CMK (cell line): ENCODE measurements at regions not wholly inside any gene's neighbourhood (a gene's known extent, or its start where the extent isn't known, plus 50 kb on each side); places are given as distances from the start of the nearest gene placed in this dataset.
A peak's percentile ranks its signal among the peaks of the same experiment; 100 is the strongest.
"Not testable (repeated sequence)": the region's sequence is repeated elsewhere in the genome, so short reads cannot be mapped to it uniquely, and the experiment has no call there.

Experiments used
- DNase-seq: peaks from one replicate; pipeline ENCODE4 v3.0.0-alpha.2; 2010; ENCODE audit warnings: low read depth

DNA sequence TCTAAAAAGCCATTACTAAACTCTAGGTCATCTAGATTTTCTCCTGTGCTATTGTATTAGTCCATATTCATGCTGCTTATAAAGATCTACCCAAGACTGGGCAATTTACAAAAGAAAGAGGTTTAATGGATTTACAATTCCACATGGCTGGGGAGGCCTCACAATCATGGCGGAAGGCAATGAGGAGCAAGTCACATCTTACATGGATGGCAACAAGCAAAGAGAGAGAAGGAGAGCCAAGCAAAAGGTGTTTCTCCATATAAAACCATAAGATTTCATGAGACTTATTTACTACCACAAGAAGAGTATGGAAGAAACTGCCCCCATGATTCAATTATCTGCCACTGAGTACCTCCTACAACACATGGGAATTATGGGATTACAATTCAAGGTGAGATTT, 69.6 kb upstream of the CCDC6 start:
- DNase-seq: not testable (repeated sequence)

DNA sequence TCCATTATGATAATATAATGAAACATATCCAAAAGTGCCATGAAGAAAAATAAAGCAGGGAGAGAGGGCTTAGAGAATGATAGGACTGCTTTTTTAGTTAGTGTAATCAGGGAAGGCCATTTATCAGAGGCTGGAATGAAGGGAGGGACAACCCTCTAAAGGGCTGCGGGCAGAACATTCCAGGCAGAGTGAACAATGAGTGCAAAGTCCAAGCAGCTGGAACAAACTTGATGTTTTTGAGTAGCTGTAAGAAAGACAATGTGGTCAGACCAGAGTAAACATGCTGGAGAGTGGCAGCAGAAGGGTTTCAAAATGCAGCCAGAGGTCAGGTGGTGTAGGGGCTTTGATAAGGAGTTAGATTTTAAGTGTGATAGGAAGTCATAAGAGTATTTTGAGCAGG, 65.6 kb upstream of the CCDC6 start:
- DNase-seq: no peak

DNA sequence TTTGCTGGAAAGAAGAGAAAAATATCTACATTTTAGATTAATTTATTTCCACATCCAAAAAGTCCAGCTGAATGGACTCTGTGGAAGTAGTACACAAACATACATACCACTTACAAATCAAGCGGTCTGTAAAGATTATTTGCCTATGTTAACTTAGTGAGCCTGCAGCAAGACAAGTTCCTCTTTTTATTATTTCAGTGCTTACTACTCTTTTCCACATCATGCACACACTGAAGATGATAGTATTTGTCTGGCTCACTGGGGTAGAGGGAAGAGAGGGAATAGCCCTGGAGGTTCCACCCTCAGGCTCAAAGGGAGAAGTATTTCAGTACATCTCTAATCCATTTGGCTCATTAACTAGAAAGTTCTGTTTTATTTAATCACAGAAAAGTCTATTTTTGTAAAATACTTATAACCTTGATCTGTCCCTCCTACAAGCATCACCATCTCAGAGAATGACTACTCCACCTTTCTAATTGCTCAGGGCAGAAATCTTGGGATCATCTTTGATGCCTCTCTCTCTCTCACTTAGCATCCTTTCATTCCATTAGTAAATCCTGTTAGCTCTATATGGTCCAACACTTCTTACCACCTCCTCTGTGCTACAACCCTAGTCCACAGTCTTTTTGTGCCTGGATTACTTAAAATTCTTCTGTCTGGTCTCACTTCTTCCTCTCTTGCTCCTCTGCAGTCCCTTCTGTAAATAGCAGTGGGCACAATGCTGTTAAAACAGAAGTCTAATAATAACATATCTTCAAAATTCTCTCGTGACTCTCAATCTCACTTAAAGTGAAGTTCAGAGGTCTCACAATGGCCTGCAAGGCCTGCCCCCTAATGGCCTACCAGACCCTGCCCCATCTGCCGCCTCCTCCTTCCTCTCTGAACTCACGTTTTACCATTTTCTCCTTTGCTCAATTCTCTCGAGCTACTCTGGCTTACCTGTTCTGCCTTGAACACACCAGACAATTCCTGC, 64.3 kb upstream of the CCDC6 start:
- DNase-seq: no peak

DNA sequence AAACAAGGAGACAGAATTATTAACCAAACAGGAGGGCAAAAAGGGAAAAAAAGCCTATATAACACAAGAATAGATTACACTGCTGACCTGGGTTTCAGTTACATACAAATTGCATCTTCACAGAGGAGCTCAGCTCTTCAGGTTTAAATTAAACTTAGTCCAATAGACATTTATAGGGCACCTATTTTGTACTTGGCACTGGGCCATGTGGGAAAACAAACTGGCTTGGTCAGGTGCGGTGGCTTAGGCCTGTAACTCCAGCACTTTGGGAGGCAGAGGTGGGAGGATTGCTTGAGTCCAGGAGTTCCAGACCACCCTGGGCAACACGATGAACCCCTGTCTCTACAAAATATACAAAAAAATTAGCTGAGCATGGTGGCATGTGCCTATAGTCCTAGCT, 62.3 kb upstream of the CCDC6 start:
- DNase-seq: no peak

DNA sequence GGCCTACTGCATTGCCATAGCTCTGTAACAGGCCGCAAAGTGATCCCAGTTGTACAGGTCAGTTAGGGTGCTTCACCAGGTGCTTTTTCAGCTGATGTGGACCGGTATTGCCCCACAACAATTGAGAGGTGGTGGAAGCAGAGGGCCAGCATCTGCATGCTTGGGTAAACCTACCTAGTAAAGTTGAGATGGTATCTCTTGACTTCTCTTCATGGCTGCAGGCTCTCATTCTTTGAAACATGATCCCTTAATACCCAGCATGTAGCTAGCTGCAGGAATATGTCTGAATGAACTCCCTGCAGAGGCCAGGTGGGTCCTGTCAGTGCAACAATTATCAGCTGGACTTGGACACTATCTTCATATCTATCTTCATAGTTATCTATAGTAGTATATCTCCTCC, 60.7 kb upstream of the CCDC6 start:
- no peak for DNase-seq

DNA sequence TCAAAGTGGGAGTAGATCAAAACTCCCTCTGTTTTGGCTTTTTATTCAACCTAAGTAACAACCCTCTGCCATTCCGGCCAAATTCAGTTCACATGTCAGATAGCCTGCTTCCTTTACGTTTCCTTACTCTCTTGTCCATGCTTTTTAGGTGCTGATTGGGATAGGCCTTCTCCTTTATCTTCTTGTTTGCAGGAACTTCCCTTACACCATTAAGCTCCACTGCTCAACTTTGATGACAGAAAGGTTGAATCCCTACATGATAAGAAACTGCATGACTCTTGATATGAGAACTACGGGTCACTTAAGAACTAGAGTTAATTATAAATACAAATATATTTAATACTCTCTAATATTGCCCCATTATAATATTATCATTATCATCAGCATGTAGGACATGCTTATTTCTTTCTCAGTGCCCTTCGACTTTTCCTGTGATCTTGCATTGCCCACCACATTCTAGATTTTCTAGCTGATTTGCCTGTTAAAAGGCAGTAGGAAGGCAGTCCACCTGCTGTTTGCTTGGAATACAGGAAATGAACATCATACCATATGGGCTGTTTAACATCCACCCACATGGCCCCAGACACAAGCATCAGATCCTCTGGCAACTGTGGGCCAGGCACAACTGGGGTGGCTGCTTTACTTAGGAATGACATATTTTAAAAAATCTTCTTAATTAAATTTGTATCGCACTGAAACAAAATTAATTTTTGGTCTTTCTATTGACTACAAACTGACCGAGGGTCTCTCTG, 59.7 kb upstream of the CCDC6 start:
- DNase-seq: peak; percentile 4

DNA sequence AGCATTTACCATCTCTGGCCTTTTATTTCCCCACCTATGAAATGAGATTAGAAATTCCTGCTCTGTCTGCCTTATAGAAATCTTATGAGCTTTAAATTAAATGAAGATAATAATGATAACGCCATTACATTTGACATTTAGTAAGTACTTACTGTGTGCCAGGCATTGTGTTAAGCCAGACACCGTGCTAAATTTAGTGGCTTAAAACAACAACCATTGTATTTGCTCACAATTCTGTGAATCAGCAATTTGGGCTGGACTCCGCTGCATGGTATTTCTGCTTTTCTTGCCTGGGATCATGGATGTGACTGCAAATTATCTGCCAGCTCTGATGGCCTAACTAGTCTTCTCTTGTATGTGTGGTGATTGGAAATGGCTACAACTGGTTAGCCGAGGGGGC, 56.4 kb upstream of the CCDC6 start:
- no peak for DNase-seq

DNA sequence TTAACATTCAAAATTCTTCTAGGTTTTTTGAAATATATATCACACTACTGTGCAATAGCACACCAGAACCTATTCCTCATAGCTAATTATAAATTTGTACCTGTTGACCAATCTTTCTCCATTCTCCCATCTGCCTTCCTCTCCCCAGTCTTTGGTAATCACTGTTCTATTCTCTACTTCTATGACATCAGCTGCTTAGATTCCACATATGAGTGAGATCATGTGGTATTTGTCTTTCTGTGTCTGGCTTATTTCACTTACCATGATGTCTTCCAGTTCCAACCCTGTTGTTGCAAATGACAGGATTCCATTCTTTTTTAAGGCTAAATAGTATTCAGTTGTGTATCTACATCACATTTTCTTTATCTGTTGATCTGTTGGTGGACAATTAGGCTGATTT, 54.4 kb upstream of the CCDC6 start:
- DNase-seq: no peak

DNA sequence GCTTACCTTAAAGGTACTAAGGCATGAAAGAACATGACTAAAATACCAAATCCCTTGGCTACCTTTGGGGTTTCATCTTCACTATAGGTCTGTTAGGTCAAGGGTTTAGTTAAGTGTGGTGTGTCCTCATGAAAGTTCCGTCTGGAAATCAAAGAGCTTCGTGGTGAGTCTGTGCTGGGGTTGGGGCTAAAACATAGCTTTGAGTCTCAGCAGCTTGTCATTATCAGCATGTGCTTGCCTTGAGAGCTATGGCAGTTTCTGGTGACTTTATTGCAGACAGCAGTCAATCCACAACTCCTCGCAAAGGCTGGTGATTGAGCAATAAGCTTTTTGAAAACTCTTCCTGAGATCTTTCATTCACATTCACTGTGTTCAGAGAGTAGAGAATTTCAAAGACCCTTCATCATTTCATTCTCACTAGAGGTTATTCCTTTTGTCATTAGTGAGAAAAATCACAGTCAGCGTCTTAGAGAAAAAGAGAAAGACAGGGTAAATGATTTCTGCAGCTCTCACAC, 53.2 kb upstream of the CCDC6 start:
- no peak for DNase-seq

DNA sequence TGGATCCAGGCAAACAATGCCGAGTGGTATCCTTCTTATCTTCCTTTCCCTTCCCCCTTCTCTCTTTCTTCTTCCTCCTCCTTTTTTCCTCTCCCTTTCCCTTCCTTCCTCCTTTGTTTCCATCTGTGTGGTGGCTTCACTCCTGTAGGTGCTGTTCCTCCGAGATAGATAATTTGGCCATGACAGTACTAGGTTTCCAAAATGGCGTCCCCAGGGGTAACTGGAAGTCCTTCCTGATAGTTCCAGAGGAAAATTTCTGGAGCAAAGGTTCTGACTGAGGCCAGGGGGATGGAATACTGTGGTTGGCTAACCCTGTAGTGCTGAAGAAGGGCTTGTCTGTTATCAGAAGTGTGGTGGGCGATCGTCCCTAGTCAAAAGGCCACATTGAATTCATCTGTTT, 52.5 kb upstream of the CCDC6 start:
- DNase-seq: no peak

DNA sequence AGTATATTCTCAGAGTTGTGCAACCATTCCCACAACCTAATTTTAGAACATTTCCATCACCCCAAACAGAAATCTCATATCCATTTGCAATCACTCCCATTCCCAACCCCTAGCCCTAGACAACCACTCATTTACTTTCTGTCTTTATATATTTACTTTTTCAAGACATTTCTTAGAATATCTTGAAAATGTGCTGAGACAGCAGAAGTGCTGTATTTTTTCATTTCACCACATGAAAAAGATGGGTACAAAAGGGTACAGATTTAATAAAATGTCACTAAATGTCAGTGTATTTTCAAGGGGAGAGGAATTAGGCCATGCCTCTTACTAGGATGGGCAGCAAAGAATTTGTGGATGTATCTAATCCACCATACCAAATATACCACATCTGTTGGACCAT, 51.6 kb upstream of the CCDC6 start:
- no peak for DNase-seq
